Smooth muscle cell (in vitro differentiated cells): ENCODE measurements at regions not wholly inside any gene's neighbourhood (a gene's known extent, or its start where the extent isn't known, plus 50 kb on each side); places are given as distances from the start of the nearest gene placed in this dataset.

Experiments
- DNase-seq: peaks from one replicate; lab custom pipeline; 2025; ENCODE audit not compliant: unreplicated experiment; lab: John Stamatoyannopoulos, UW
- H2AFZ ChIP-seq: fragments of 200-600 bp; sonication (generic); 2 replicates; pipeline ENCODE4 v1.6.0; 2016; ENCODE audit warnings: antibody characterized with exemption, low read depth, mild to moderate bottlenecking
- H3F3A ChIP-seq: fragments of 200-600 bp; sonication (generic); 2 replicates; pipeline ENCODE4 v1.6.0; 2017; ENCODE audit warnings: antibody characterized with exemption, low read depth
- H3K27ac ChIP-seq: fragments of 200-600 bp; sonication (generic); 2 replicates; pipeline ENCODE4 v1.5.1; 2016; ENCODE audit warnings: low read depth, mild to moderate bottlenecking
- H3K27me3 ChIP-seq: fragments of 200-600 bp; sonication (generic); 2 replicates; pipeline ENCODE4 v1.6.1; 2016; ENCODE audit warnings: low read depth, mild to moderate bottlenecking
- H3K36me3 ChIP-seq: fragments of 200-600 bp; sonication (generic); 2 replicates; pipeline ENCODE4 v1.5.1; 2016; ENCODE audit warnings: low read depth
- H3K4me1 ChIP-seq: fragments of 200-600 bp; sonication (generic); 2 replicates; pipeline ENCODE4 v1.5.1; 2016; ENCODE audit warnings: low read depth
- H3K4me2 ChIP-seq: fragments of 200-600 bp; sonication (generic); 2 replicates; pipeline ENCODE4 v1.6.0; 2016; ENCODE audit warnings: mild to moderate bottlenecking
- H3K4me3 ChIP-seq: fragments of 200-600 bp; sonication (generic); 2 replicates; pipeline ENCODE4 v1.5.1; 2016; ENCODE audit warnings: mild to moderate bottlenecking
- H3K79me2 ChIP-seq: fragments of 200-600 bp; sonication (generic); 2 replicates; pipeline ENCODE4 v1.6.0; 2016; ENCODE audit warnings: low read depth, mild to moderate bottlenecking
- H3K9ac ChIP-seq: fragments of 200-600 bp; sonication (generic); 2 replicates; pipeline ENCODE4 v1.6.0; 2016; ENCODE audit warnings: low read depth
- H3K9me3 ChIP-seq: fragments of 200-600 bp; sonication (generic); replicated peaks from 2 replicates; pipeline ENCODE4 v1.5.1; 2016; ENCODE audit warnings: low read depth
- H4K20me1 ChIP-seq: fragments of 200-600 bp; sonication (generic); 2 replicates; pipeline ENCODE4 v1.6.0; 2016; ENCODE audit warnings: low read depth
- WGBS: methylation state at CpG from one replicate; pipeline ENCODE4 v1.1.7; 2016; ENCODE audit warnings: low lambda C conversion rate; 5-methylcytosine and 5-hydroxymethylcytosine counted together
- TF ChIP-seq, protein P1 (sequence below): fragments of 200-600 bp; sonication (generic); IDR thresholded peaks from 2 replicates; pipeline ENCODE4 v1.5.1; 2017; ENCODE audit warnings: borderline replicate concordance, mild to moderate bottlenecking, antibody characterized with exemption; ENCODE audit not compliant: insufficient read depth, poor library complexity, severe bottlenecking

DNA sequence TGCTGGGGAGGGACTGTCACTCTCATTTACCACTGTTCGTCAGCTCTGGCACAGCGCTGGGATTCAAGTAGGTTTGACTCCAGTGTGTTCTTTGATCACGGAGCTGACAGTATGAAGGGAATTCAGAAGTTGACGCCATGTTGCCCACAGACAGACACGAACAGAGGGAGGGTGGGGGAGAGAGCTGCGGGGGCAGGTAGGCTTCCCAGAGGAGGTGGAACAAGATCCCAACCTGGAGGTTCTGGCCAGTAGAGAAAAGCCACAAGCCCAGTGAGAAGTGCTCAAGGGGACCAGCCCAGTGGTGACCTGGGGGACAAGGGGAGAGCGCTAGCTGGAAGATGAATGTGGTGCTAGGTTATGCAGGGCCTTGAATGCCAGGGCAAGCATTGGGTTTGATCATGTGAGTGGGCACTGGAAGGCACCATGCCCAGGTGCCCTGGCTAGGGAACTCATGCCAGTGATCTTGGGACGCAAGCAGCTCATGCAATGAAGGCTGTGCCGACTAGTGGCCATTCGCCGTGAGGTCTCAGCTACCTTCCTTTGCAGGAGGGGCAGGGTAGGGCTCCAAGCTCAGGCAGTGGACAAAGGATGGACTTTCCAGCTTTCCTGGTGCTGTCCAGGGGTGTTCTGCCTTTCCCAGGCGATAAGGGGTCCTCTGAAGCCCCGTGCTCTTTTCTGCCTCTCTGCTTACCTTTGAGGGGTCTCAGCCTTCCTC is 50.4 kb upstream of the APCDD1L start:
- no peak overlapping the region for H3K9ac ChIP-seq
- H3K27ac ChIP-seq: no peak overlapping the region
- no peaks in the 10 kb centered on the region for H3K4me1 ChIP-seq
- no peaks in the 10 kb centered on the region for H3K79me2 ChIP-seq
- no peaks in the 10 kb centered on the region for H3K9me3 ChIP-seq
- H3K36me3 ChIP-seq: no peaks in the 10 kb centered on the region
- TF ChIP-seq, protein P1, sequence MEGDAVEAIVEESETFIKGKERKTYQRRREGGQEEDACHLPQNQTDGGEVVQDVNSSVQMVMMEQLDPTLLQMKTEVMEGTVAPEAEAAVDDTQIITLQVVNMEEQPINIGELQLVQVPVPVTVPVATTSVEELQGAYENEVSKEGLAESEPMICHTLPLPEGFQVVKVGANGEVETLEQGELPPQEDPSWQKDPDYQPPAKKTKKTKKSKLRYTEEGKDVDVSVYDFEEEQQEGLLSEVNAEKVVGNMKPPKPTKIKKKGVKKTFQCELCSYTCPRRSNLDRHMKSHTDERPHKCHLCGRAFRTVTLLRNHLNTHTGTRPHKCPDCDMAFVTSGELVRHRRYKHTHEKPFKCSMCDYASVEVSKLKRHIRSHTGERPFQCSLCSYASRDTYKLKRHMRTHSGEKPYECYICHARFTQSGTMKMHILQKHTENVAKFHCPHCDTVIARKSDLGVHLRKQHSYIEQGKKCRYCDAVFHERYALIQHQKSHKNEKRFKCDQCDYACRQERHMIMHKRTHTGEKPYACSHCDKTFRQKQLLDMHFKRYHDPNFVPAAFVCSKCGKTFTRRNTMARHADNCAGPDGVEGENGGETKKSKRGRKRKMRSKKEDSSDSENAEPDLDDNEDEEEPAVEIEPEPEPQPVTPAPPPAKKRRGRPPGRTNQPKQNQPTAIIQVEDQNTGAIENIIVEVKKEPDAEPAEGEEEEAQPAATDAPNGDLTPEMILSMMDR: no peak
- H3K4me2 ChIP-seq: no peak overlapping the region
- DNase-seq: no peak
- 89% methylated on average over 13 of the region's 13 CpGs for WGBS
- no peaks in the 10 kb centered on the region for H3K27me3 ChIP-seq
- H3F3A ChIP-seq: no peaks in the 10 kb centered on the region
- H2AFZ ChIP-seq: no peak overlapping the region
- no peak overlapping the region for H3K4me3 ChIP-seq
- no peaks in the 10 kb centered on the region for H4K20me1 ChIP-seq
